ENCODE measurements at regions not wholly inside any gene's neighbourhood (a gene's known extent, or its start where the extent isn't known, plus 50 kb on each side); places are given as distances from the start of the nearest gene placed in this dataset.

DNA sequence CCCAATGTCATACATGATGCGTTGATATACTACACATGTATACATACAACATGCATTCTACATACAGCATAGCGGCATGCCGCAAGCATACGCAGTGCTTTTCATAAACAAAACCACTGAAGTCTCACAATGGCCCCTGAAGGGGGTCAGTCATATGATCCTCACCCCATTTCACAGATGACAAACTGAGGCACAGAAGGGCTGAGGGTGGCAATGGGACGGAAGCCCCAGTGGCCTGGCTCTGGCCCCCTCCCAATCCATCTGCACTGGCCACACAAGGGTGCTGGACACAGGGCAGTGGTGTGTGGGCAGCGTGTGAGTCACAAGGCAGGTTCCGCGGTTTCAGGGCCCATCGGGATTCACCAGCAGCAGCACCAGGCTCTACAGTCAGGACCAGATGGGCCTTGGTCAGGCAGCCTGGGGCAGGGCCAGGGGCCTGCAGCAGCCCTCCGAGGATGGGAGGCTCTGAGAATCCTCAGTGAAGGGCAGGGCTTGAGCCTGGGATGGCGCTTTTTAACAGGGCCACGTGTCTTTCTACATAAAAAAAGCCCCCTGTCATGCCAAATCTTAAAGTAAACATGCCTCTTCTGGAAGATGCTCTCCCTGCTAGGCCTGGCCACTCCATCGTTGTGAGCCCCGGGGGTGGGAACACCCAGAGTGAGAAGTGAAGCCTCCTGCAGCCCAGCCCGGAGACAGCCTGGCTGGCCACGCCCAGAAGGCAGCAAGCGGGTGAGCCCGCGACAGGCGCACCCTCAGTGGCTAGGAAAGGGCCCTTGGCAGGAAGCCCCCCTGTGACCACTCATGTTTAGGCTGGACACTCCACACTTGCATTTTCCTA lies 206.5 kb downstream of the CTTN start:
- intact Hi-C loops (cut with DNase I), result no loop called here
- Histone ChIP-seq H3K4me1 (peaks cover 0 to 12% (median 0%) of the 10 kb centered on the region in 4 donors), H3K4me3 (no peak overlapping the region), H3K9me3 (no peaks in the 10 kb centered on the region), H3K27me3 (no peaks in the 10 kb centered on the region), H3K27ac (no peak overlapping the region), H3K36me3 (no peaks in the 10 kb centered on the region)
- TF ChIP-seq POLR2A (IDR thresholded peaks at IDR 0.05), result no peak
- TF ChIP-seq, protein P1, sequence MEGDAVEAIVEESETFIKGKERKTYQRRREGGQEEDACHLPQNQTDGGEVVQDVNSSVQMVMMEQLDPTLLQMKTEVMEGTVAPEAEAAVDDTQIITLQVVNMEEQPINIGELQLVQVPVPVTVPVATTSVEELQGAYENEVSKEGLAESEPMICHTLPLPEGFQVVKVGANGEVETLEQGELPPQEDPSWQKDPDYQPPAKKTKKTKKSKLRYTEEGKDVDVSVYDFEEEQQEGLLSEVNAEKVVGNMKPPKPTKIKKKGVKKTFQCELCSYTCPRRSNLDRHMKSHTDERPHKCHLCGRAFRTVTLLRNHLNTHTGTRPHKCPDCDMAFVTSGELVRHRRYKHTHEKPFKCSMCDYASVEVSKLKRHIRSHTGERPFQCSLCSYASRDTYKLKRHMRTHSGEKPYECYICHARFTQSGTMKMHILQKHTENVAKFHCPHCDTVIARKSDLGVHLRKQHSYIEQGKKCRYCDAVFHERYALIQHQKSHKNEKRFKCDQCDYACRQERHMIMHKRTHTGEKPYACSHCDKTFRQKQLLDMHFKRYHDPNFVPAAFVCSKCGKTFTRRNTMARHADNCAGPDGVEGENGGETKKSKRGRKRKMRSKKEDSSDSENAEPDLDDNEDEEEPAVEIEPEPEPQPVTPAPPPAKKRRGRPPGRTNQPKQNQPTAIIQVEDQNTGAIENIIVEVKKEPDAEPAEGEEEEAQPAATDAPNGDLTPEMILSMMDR (IDR thresholded peaks at IDR 0.05), result no peak
- DNase-seq (peak in 1 of 3 donors; percentile 34), ATAC-seq (no peak)
- WGBS (ENCODE audit: insufficient coverage, low coverage, low lambda C conversion rate, missing lambda C conversion rate), result 100% methylated on average over 3 of the region's 20 CpGs

DNA sequence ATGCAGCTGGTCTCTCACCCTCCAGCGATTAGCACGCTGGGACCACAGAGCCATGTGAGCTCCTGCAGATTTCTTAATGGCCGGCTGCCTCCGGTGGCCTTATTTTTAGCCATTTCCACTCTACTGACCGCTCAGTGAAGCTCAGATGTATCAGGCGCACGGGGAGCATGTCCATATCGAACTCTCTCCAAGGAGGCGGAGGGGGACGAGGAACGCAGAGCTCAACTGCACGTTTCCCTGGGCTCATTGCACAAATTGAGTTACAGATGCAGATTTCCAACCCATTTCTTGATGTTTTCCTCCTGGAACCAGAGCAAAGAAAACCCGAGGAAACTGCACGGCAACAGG lies 207.1 kb downstream of the CTTN start:
- WGBS (ENCODE audit: insufficient coverage, low coverage, low lambda C conversion rate, missing lambda C conversion rate), result 85% methylated on average over 11 of the region's 14 CpGs
- H3K27me3 ChIP-seq, result no peaks in the 10 kb centered on the region
- TF ChIP-seq POLR2A (IDR thresholded peaks at IDR 0.05), result no peak
- TF ChIP-seq, protein P1 (IDR thresholded peaks at IDR 0.05), result no peak
- intact Hi-C loops (cut with DNase I), result no loop called here
- peak in 1 of 3 donors; percentile 24 for DNase-seq
- H3K27ac ChIP-seq, result no peak overlapping the region
- H3K36me3 ChIP-seq, result no peaks in the 10 kb centered on the region
- ATAC-seq, result no peak
- H3K9me3 ChIP-seq, result no peaks in the 10 kb centered on the region
- H3K4me3 ChIP-seq, result no peak overlapping the region
- H3K4me1 ChIP-seq, result peaks cover 0 to 12% (median 0%) of the 10 kb centered on the region in 4 donors

DNA sequence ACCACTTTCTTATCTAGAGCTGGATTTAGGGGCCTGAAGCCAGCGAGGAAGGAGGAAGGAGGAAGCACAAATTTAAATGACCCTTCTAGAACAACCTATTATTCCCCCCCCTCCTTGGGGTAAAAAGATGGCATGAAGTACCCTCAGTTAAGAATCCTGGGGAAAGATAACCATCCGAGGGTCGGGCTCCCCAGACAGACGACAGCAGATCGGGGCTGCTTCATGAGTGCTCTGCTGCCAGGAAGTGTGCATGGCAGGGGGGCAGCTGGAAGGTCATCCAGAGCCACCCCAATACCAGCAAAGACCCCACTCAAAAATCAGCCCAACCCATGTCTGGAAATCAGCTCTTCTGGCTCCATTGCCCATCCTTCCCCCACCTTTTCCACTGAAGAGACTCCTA lies 207.5 kb downstream of the CTTN start:
- TF ChIP-seq POLR2A (IDR thresholded peaks at IDR 0.05), result no peak
- TF ChIP-seq, protein P1 (IDR thresholded peaks at IDR 0.05), result no peak
- no peak for ATAC-seq
- Histone ChIP-seq H3K27me3 (no peaks in the 10 kb centered on the region), H3K4me1 (peaks cover 0 to 12% (median 0%) of the 10 kb centered on the region in 4 donors), H3K4me3 (no peak overlapping the region), H3K36me3 (no peaks in the 10 kb centered on the region), H3K9me3 (no peaks in the 10 kb centered on the region), H3K27ac (no peak overlapping the region)
- WGBS (ENCODE audit: insufficient coverage, low coverage, low lambda C conversion rate, missing lambda C conversion rate), result 61% methylated on average over 3 of the region's 5 CpGs
- intact Hi-C loops (cut with DNase I), result no loop called here
- DNase-seq, result no peak

DNA sequence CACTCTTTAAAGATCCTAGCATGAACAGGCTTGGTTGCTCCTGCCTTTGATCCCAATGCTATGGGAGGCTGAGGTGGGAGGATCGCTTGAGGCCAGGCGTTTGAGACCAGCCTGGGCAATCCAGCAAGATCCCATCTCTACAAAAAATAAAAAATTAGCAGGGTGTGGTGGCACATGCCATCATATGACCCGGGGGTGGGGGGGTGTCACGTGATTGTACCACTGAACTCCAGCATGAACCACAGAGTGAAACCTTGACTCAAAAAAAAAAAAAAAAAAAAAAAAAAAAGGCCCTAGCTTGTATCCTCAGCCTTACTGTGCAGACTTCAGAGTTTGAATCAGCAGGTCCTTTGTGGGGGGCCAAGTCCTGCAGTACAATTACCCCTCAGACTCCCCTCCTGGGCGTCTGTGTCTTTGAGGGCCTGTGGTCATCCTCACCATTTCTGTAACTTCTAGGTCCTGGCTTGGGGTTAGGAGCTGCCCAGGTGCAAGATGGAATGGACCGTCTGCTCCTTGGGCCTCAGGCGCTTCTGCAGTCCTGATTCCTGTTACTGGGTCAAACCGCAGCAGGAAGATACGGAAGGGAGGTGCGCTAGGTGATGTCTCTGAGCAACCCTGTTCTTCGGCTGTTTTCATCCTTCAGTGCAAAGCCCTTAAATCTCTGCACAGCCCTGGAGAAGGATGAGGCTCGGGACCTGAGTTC lies 208.1 kb downstream of the CTTN start:
- Histone ChIP-seq H3K36me3 (no peaks in the 10 kb centered on the region), H3K27ac (no peak overlapping the region), H3K27me3 (no peaks in the 10 kb centered on the region), H3K4me1 (peaks cover 0 to 12% (median 0%) of the 10 kb centered on the region in 4 donors), H3K4me3 (no peak overlapping the region), H3K9me3 (no peaks in the 10 kb centered on the region)
- intact Hi-C loops (cut with DNase I), result no loop called here
- no peak for ATAC-seq
- TF ChIP-seq, protein P1 (IDR thresholded peaks at IDR 0.05), result no peak
- peak in 1 of 3 donors; percentile 21 for DNase-seq
- WGBS (ENCODE audit: insufficient coverage, low coverage, low lambda C conversion rate, missing lambda C conversion rate), result 84% methylated on average over 10 of the region's 12 CpGs
